MCF 10A (cell line): ENCODE measurements at regions not wholly inside any gene's neighbourhood (a gene's known extent, or its start where the extent isn't known, plus 50 kb on each side); places are given as distances from the start of the nearest gene placed in this dataset.

ENCODE experiments used
- BruUV-seq: library from RNA; stranded (reverse); fragments of 400-500 nt; replicated peaks from 2 replicates; lab custom pipeline; 2021; lab: Mats Ljungman, UMichigan
- CTCF ChIA-PET: fragments of 300-600 bp; sonication (Branson Sonifier 250); formaldehyde crosslinking; extraction: SDS; loops from one replicate; lab custom pipeline; 2021; ENCODE audit warnings: antibody characterized with exemption, inconsistent platforms; lab: Yijun Ruan, JAX
- POLR2A ChIA-PET: fragments of 300-600, 350-650 bp; sonication (Branson Sonifier 250); formaldehyde crosslinking; extraction: SDS; loops from one replicate; lab custom pipeline; 2020; ENCODE audit warnings: antibody characterized with exemption, inconsistent platforms; lab: Yijun Ruan, JAX
- DNase-seq: peaks from one replicate; pipeline ENCODE4 v3.0.0-alpha.2; 2018; ENCODE audit not compliant: unreplicated experiment
- H3K27ac Mint-ChIP-seq: one replicate; pipeline ENCODE4 v1.8.0; 2022; ENCODE audit warnings: mild to moderate bottlenecking, low read depth, mixed read lengths; ENCODE audit not compliant: unreplicated experiment
- H3K27me3 Mint-ChIP-seq: one replicate; pipeline ENCODE4 v1.8.0; 2022; ENCODE audit warnings: mixed read lengths; ENCODE audit not compliant: insufficient read depth, unreplicated experiment
- H3K36me3 Mint-ChIP-seq: one replicate; pipeline ENCODE4 v1.8.0; 2022; ENCODE audit warnings: mild to moderate bottlenecking, moderate library complexity, mixed read lengths; ENCODE audit not compliant: insufficient read depth, unreplicated experiment
- H3K4me1 Mint-ChIP-seq: one replicate; pipeline ENCODE4 v1.8.0; 2022; ENCODE audit warnings: mixed read lengths; ENCODE audit not compliant: insufficient read depth, unreplicated experiment
- H3K4me3 Mint-ChIP-seq: one replicate; pipeline ENCODE4 v1.8.0; 2022; ENCODE audit warnings: mild to moderate bottlenecking, moderate library complexity, mixed read lengths; ENCODE audit not compliant: unreplicated experiment
- H3K9me3 Mint-ChIP-seq: one replicate; pipeline ENCODE4 v1.8.0; 2022; ENCODE audit warnings: mixed read lengths; ENCODE audit not compliant: unreplicated experiment
- CTCF ChIP-seq: fragments of 200-600 bp; IDR thresholded peaks from one replicate; pipeline ENCODE4 v1.8.0; 2022; ENCODE audit warnings: antibody characterized with exemption, mild to moderate bottlenecking; ENCODE audit not compliant: unreplicated experiment
- intact Hi-C: fragments of 100-400 bp; cut with micrococcal nuclease; formaldehyde crosslinking; loops from 2 replicates; pipeline ENCODE4 v1.14.1; 2022

DNA sequence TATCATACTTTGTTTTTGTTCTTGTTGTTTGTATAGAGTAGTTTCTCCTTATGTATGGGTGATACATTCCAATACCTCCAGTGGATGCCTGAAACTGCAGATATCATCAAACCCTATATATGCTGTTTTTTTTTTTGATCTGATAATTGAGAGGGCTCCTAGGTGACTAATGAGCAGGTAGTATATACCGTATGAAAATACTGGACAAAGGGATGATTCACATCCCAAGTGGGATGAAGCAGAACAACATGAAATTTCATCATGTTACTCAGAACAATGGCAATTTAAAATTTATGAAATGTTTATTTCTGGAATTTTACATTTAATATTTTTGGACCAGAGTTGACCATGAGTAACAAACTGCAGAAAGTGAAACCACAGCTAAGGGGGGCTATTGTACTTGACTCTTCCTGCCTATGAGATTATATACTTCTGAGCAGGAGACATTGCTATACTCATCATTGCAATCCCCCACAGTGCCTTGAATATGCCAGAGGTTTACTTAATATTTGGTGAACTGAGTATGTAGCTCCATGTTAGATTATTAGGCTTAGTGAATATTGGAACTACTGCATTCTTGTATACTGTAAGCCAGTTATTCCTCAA, 258.7 kb upstream of the FBXL7 start:
- Mint-ChIP-seq H3K27me3 (no peaks in the 10 kb centered on the region), H3K36me3 (no peaks in the 10 kb centered on the region), H3K4me3 (no peak overlapping the region), H3K4me1 (no peaks in the 10 kb centered on the region), H3K27ac (no peak overlapping the region), H3K9me3 (peaks cover 13% of the 10 kb centered on the region)
- BruUV-seq, result no TSS peak
- intact Hi-C loops, result no loop called here
- TF ChIP-seq CTCF, result no peak
- DNase-seq, result peak; percentile 7
- ChIA-PET POLR2A (interaction anchor here (1.4 kb wide), 1 partner anchor 13 kb away, joined by 5 read pairs; no protein-coding TSS in a partner anchor), CTCF (no interaction called here)

DNA sequence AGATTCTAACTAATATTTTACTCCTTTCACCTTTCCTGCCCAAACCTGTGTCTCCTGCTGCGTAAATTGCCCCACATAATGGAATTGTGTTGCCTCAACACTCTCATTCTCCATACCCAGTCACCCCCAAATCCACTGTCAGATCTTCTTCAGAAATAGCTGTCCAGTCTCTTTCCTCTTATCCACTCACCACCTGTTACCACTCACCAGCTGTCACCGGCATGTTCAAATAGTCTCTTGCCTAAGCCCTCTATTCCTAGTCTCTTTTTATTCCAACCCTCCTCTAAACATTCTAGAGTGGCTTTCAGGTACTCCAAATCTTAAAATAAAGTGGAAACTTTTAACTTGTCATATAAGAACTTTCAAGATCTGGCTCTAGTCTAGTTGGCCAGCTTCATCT, 262.0 kb upstream of the FBXL7 start:
- CTCF ChIA-PET, result no interaction called here
- Mint-ChIP-seq H3K4me3 (no peak overlapping the region), H3K9me3 (no peaks in the 10 kb centered on the region), H3K27me3 (no peaks in the 10 kb centered on the region), H3K27ac (no peak overlapping the region), H3K4me1 (peaks cover 10% of the 10 kb centered on the region), H3K36me3 (no peaks in the 10 kb centered on the region)
- no peak for DNase-seq
- POLR2A ChIA-PET, result no interaction called here
- no TSS peak for BruUV-seq
- intact Hi-C loops, result no loop called here
- no peak for TF ChIP-seq CTCF

GRCh38 chr5:15236911-15237508, 263.0 kb upstream of the FBXL7 start:
- Mint-ChIP-seq H3K36me3 (no peaks in the 10 kb centered on the region), H3K27me3 (no peaks in the 10 kb centered on the region), H3K27ac (no peak overlapping the region), H3K4me1 (peaks cover 10% of the 10 kb centered on the region), H3K9me3 (no peaks in the 10 kb centered on the region), H3K4me3 (no peak overlapping the region)
- no peak for DNase-seq
- CTCF ChIA-PET, result no interaction called here
- POLR2A ChIA-PET, result no interaction called here
- TF ChIP-seq CTCF, result no peak
- intact Hi-C loops, result no loop called here
- BruUV-seq, result no TSS peak

DNA sequence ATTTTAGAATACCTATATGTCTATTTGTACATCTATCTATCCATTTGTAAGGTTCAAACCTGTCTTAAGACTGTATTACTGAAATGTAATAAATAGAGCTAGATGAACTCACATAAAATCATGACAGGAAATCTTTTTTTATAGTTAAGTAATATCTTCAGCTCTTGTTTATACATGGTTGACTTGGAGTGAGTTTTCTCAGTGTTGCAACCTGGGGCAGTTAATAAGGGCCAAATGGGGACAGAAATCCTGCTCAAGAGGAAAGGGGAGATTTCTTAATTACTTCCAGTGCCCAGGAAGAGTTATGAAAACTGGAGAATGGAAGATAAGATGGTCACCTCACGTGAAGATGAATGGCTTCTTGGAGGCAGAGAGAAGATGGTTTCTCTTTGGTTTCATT, 265.1 kb upstream of the FBXL7 start:
- intact Hi-C loops, result no loop called here
- CTCF ChIA-PET, result interaction anchor here (0.7 kb wide), 1 partner anchor 20 kb away, joined by 3 read pairs; no protein-coding TSS in a partner anchor
- DNase-seq, result no peak
- Mint-ChIP-seq H3K9me3 (no peaks in the 10 kb centered on the region), H3K4me1 (peaks cover 10% of the 10 kb centered on the region), H3K27me3 (no peaks in the 10 kb centered on the region), H3K27ac (no peak overlapping the region), H3K36me3 (no peaks in the 10 kb centered on the region), H3K4me3 (no peak overlapping the region)
- POLR2A ChIA-PET, result no interaction called here
- no TSS peak for BruUV-seq
- TF ChIP-seq CTCF, result no peak
